ENCODE measurements at regions not wholly inside any gene's neighbourhood (a gene's known extent, or its start where the extent isn't known, plus 50 kb on each side); places are given as distances from the start of the nearest gene placed in this dataset.
A peak's percentile ranks its signal among the peaks of the same experiment; 100 is the strongest.

DNA sequence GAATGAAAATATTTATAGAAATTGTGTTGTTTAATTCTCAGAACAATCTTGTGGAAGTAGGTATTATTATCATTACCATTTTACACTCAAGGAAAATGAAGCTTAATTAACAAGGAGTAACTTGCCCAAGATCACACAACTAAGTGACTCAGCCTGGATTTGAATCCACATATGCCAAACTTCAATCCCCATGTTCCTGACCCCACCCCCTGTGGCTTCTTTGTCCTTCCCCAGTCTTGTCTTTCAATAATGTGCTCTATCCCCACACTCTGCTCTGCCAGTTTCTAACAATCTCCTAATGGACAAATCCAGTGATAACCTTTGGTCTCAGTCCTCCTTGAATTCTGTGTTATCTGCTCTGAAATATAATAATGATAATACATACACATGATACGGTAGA, 355.2 kb downstream of the BMP4 start:
- DNase-seq, result no peak

- no peak for DNase-seq
Measured at GRCh38 chr14:53599221-53599945, 357.2 kb downstream of the BMP4 start.

DNA sequence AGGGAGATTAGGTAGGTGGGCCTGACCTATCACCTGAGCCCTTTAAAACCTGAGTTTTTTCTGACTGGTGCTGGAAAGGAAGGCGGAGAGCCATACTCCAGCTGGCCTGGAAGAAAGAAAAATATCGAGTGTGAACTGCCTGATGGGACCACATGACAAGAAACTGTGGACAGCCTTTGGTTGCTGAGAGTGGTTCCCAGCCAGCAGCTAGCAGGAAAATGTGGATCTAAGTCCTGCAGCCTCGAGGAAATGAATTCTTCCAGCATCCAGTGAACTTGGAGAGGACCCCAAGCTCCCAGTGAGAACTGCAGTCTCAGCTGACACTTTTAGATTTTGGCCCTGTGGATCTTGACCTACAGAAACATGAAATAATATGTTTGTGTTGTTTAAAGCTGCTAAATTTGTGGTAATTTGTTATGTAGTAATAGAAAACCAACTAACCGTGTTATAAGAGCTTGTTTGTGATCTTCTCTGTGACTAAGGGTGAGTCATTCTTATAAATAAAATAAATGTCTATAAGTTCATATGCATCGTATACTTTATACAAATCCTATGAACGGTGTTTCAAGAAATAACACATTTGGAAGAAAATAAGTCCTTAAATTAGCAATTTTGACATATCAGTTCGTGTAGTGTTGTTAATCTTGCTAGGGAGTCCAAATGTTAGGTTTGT, 359.6 kb downstream of the BMP4 start:
- DNase-seq, result no peak

DNA sequence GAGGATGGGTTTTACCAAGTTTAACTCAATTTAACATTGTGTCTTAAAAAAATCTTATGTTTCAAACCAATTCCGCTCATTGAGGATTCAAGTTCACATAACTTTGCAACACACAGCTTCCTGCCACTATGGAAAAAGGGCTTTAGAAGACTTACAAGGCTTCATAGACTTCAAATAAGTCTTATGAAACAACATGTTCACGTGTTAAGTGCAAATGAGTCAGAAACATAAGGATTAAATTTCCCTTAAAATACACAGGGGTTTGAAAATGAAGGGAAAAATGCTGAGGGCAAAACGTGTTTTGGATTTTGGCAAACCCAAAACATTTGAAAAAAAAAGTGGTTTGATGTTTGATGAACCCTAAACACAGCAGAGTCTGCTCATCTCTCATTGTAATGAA, 364.8 kb downstream of the BMP4 start:
- no peak for DNase-seq

GRCh38 chr14:53581504-53581903, 375.1 kb downstream of the BMP4 start:
- no peak for DNase-seq

DNA sequence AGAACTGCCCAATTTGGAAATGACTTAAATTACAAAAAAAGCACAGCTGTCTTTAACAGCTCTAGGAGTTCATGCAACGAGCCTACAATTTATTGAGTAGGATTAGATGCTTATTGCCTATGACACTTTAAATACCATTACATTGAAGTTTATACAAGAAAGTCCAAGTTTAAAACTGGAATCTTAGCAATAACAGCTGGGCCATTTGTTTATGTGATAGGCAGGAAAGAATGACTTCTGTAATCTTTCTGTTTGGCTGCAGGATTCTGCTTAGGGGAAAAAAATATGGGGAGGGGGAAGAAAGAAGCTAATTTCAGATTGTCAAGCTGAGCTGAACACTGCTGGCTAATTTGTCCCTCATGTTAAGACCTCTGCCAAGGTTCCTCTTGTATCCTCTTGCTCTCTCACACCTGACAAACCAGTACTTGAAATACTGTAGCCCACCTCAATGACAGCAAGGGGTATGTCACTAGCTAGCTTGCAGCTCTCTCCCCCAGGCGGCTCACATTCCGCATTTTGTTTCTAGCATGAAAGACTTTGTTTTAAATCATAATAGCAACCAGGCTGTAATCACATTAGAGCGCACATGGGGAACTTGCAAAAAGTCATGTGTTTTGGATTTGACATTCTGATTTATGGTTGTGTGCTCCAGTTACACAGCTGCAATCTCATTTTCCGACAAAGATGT, 384.8 kb downstream of the BMP4 start:
- DNase-seq, result no peak

- no peak for DNase-seq
Measured at GRCh38 chr14:53570411-53571387, 385.9 kb downstream of the BMP4 start.

- DNase-seq, result no peak
Measured at GRCh38 chr14:53569446-53569845, 387.2 kb downstream of the BMP4 start.

DNA sequence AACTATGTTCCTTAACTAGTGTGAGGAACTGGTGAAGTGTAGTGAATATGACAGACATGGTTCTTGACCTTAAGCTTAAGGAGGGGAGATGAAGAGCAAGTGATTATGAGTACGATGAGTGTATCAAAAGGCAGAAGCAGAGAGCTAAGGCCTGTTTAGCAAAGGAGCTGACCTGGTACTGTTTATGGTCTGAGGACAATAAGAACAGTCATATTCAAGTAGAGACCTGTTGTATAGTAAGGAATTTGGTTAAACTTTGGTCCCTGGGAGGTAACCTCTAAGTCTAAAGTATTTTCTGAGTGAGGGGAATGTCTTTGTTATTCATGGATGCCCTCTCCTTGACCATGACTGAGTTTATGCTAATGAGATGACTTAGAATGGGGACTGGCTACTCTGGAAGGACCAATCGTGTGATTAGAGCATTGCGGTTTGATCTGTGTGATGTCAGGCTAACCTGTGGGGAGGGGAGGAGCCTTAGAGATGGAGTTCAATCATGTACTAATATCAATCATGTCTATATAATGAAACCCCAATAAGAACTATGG, 389.3 kb downstream of the BMP4 start:
- no peak for DNase-seq

DNA sequence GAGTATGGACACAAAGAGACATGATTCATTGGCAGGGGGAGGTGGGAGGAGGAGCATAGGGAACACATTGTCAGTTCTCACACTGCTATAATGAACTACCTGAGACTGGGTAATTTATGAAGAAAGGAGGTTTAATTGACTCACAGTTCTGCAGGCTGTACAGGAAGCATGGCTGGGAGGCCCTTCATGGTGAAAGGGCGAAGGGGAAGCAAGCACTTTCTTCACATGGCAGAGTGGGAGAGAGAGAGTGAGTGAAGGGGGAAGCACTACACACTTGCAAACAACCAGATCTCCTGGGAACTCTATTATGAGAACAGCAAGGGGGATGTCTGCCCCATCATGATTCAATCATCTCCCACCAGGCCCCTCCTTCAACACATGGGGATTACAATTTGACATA, 391.8 kb downstream of the BMP4 start:
- no peak for DNase-seq

DNA sequence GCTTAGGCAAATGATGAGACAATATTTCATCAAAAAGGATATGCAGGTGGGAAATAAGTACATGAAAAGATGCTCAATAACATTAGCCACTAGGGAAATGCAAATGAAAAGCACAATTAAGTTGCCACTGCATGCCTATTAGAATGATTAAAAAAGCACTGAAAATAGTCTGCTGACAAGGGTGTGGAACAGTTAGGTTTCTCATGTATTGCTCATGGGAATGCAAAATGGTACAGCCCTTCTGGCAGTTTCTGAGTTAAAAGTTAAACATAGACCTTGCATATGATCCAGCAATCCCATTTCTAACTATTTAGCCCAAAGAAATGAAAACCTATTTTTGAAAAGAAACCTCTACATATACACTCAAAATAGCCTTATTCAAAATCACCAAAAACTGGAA, 393.0 kb downstream of the BMP4 start:
- no peak for DNase-seq

DNA sequence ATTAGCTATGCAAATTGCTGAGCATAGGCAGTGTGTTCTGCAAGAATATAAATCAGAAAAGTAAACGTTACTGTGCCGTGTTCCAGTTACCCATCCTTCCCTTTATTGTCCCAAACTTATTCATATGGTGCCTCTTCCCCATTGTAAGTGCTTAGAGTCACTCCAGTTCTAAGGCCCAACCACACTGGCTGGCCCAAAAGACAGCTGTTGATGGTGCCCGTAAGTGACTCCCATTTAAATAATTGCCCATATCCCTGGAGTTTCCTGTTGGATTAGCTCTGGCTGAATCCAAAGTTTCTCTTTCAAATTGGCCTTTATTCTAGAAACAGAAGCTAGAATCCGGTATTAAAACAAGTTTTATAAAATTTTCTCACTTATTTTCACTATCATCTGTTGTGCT, 400.1 kb upstream of the DDHD1 start:
- DNase-seq, result no peak

DNA sequence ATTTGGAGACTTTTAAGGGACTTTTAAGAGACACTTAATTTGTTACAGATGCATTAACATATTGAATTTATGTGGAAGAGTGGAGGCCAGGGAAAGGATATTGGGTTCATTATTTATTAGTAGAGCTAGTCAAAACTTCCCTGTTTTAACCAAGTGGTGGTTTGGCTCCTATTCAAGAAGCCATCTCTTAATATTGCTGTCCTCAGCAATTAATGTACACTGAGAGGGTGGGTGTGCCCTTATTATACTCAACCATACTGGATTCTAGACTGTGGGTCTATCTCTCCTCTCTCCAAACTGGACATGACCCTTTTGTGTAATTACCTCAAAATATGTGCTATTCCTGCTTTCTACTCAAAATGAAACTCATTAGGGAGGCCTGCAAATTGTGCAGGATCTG, 398.7 kb upstream of the DDHD1 start:
- no peak for DNase-seq

- DNase-seq, result no peak
Measured at GRCh38 chr14:53550776-53551175, 397.7 kb upstream of the DDHD1 start.

DNA sequence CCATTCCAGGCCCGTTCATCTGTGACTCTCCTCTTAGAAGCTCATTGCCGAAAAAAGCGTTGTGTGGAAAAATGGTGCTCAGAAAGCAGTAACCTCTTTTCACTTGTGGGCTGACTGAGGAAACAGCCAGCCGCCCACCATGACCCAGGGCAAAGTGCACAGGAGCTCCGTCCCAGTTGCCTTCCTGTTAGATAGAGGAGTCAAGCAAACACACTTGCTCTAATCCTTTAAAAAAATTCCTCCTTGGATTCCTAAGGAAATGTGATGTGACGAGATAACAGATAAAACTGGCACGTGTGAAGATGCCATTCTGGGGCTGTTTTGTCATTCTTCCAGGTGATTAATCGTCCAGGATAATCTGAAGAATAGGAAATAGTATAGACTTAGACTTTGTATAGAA, 396.8 kb upstream of the DDHD1 start:
- DNase-seq, result no peak

- DNase-seq, result no peak
Measured at GRCh38 chr14:53547593-53547992, 394.5 kb upstream of the DDHD1 start.

- DNase-seq, result no peak
Measured at GRCh38 chr14:53545217-53545616, 392.1 kb upstream of the DDHD1 start.

GRCh38 chr14:53542732-53543131, 389.6 kb upstream of the DDHD1 start:
- no peak for DNase-seq

DNA sequence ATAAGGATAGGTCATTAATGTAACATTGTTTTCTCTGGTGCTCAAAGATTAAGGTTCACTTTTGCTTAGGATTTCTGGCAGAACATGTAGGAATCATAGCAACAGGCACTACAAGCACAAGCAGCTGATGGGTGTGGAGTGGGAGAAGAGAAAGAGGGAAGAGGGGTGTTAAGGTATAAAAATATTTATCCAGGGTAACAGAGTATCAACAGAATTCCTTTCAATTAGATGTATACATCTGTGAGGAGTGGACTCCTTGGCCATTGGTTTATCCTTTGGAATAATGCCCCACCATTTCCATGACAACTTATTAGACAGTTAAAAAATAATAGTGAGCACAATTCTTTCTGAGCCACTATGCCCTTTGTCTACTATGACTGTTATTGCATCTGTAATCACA, 388.3 kb upstream of the DDHD1 start:
- DNase-seq, result no peak

DNA sequence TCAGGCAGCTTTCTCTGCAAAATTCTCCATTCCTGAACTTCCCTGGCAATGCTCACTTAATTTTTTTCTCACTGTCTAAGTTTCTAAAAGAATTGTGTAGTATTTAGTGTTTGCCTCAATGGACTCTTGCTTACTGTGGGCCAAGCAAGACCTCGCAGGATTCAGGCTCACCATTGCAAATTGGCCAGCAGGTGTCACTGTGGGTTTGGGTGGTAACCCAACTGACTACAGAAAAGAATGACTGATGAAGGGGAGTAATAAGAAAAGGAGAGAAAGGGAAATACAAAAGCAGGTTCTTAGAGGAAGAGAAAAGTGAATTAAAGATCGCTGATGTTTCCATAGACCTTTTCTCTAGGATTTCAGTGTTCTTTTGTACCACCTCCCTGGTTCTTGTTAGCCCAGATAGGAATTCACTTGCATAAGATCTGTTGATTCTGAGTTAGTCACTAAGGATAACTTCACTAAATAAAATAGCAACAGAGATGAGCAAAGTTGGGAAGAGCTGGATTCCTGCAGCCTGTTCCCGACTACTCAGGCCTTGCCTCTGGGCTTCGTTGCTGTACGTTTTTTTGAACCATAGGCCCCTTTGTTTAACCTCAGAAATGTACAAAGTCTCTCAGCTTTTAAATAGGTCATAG, 386.5 kb upstream of the DDHD1 start:
- DNase-seq, result peak; percentile 18

- DNase-seq, result no peak
Measured at GRCh38 chr14:53538316-53538881, 385.3 kb upstream of the DDHD1 start.

Measured in CD4-positive, alpha-beta T cell treated with Interferon gamma for 1 hour (primary cell).